H1 (cell line): ENCODE measurements at regions not wholly inside any gene's neighbourhood (a gene's known extent, or its start where the extent isn't known, plus 50 kb on each side); places are given as distances from the start of the nearest gene placed in this dataset.

Experiments used
- CTCF ChIA-PET: fragments of 300-600 bp; sonication (Branson Sonifier 250); formaldehyde crosslinking; loops from one replicate; lab custom pipeline; 2021; ENCODE audit not compliant: partially characterized antibody; lab: Charles Lee
- POLR2A ChIA-PET: fragments of 300-600 bp; sonication (Branson Sonifier 250); formaldehyde crosslinking; loops from one replicate; lab custom pipeline; 2021; ENCODE audit warnings: inconsistent platforms; ENCODE audit not compliant: partially characterized antibody; lab: Charles Lee
- DNase-seq, 2 experiments: peaks; one replicate each; pipeline versions ENCODE4 v3.0.0 to v3.0.0-alpha.2; 2010 to 2022; ENCODE audit warnings: low spot score in 2 of 2, low read depth in 1 of 2, mixed read lengths in 1 of 2
- FAIRE-seq: peaks from 2 replicates; lab custom pipeline; 2011; peaks lifted over from hg19 to GRCh38; lab: Jason Lieb, UNC
- H2AFZ ChIP-seq: 2 replicates; pipeline ENCODE4 v1.8.1; 2012; ENCODE audit warnings: low read length, inconsistent platforms
- H2AK5ac ChIP-seq: 2 replicates; pipeline ENCODE4 v1.6.1; 2013; ENCODE audit warnings: low read depth, low read length
- H2BK120ac ChIP-seq: replicated peaks from 2 replicates; pipeline ENCODE3; 2013; ENCODE audit warnings: low read depth, low read length, inconsistent platforms
- H2BK12ac ChIP-seq: 2 replicates; pipeline ENCODE4 v1.6.1; 2013; ENCODE audit warnings: low read depth, low read length
- H2BK15ac ChIP-seq: 2 replicates; pipeline ENCODE4 v1.6.1; 2013; ENCODE audit warnings: low read length
- H2BK20ac ChIP-seq: 2 replicates; pipeline ENCODE4 v1.6.1; 2013; ENCODE audit warnings: low read length
- H2BK5ac ChIP-seq: 2 replicates; pipeline ENCODE4 v1.6.1; 2013; ENCODE audit warnings: low read depth, low read length
- H3K14ac ChIP-seq: 2 replicates; pipeline ENCODE4 v1.6.1; 2013; ENCODE audit warnings: inconsistent platforms; ENCODE audit not compliant: insufficient read length
- H3K18ac ChIP-seq: 2 replicates; pipeline ENCODE4 v1.6.1; 2013; ENCODE audit warnings: low read length; ENCODE audit errors: extremely low read depth
- H3K23ac ChIP-seq: 2 replicates; pipeline ENCODE4 v1.6.1; 2013; ENCODE audit warnings: inconsistent platforms; ENCODE audit not compliant: insufficient read length
- H3K23me2 ChIP-seq: 2 replicates; pipeline ENCODE4 v1.6.1; 2013; ENCODE audit warnings: low read depth, low read length
- H3K27ac ChIP-seq: 2 replicates; pipeline ENCODE4 v1.6.1; 2011; ENCODE audit warnings: low read depth, low read length, inconsistent platforms
- H3K27me3 ChIP-seq, 4 experiments: replicated peaks in 1 of 4; 1 replicate in 1 of 4; 2 replicates in 3 of 4; pipeline versions ENCODE4 v1.6.1 to v1.8.1; 2011 to 2013; ENCODE audit warnings: low read length in 3 of 4, mild to moderate bottlenecking in 3 of 4, inconsistent platforms in 2 of 4, mixed read lengths in 2 of 4, moderate library complexity in 1 of 4; ENCODE audit not compliant: control insufficient read depth in 3 of 4, insufficient read depth in 3 of 4; ENCODE audit errors: extremely low read depth in 1 of 4
- H3K36me3 ChIP-seq, 4 experiments: 2 replicates each; pipeline versions ENCODE4 v1.6.1 to v1.8.1; 2011 to 2013; ENCODE audit warnings: mild to moderate bottlenecking in 4 of 4, low read length in 3 of 4, moderate library complexity in 2 of 4, control low read depth in 1 of 4, inconsistent platforms in 1 of 4; ENCODE audit not compliant: insufficient read depth in 4 of 4, control insufficient read depth in 2 of 4
- H3K4ac ChIP-seq: replicated peaks from 2 replicates; pipeline ENCODE3; 2013; ENCODE audit warnings: low read length, low read depth, mixed read lengths, inconsistent platforms; ENCODE audit not compliant: insufficient read length
- H3K4me1 ChIP-seq, 4 experiments: replicated peaks in 1 of 4; 1 replicate in 1 of 4; 2 replicates in 3 of 4; pipeline versions ENCODE4 v1.6.1 to v1.8.1; 2011 to 2013; ENCODE audit warnings: low read length in 3 of 4, inconsistent platforms in 2 of 4, mixed read lengths in 1 of 4; ENCODE audit not compliant: insufficient read depth in 4 of 4, control insufficient read depth in 3 of 4
- H3K4me2 ChIP-seq, 2 experiments: 2 replicates each; pipeline versions ENCODE4 v1.6.1 to v1.8.1; 2011 to 2013; ENCODE audit warnings: low read depth in 2 of 2, low read length in 2 of 2, control low read depth in 1 of 2, inconsistent platforms in 1 of 2, mild to moderate bottlenecking in 1 of 2; ENCODE audit not compliant: insufficient read depth in 1 of 2
- H3K4me3 ChIP-seq, 4 experiments: fragments of 200-600, 300-600 bp in 1 of 4; sonication (generic), shearing (Covaris generic), sonication (Bioruptor Twin) in 1 of 4; 2 replicates each; pipeline versions ENCODE4 v1.5.1 to v1.8.1; 2011 to 2016; ENCODE audit warnings: low read length in 4 of 4, low read depth in 3 of 4, control low read depth in 2 of 4, inconsistent platforms in 2 of 4, mild to moderate bottlenecking in 2 of 4, mixed read lengths in 1 of 4, moderate library complexity in 1 of 4; ENCODE audit not compliant: insufficient read depth in 2 of 4; ENCODE audit errors: extremely low read depth in 1 of 4
- H3K56ac ChIP-seq: replicated peaks from 2 replicates; pipeline ENCODE3; 2013; ENCODE audit warnings: low read depth, mild to moderate bottlenecking, mixed read lengths, low read length, inconsistent platforms; ENCODE audit not compliant: insufficient read length
- H3K79me1 ChIP-seq: 2 replicates; pipeline ENCODE4 v1.6.1; 2013; ENCODE audit warnings: low read depth, low read length, control low read depth
- H3K79me2 ChIP-seq, 2 experiments: 2 replicates each; pipeline versions ENCODE4 v1.6.1 to v1.8.1; 2012 to 2013; ENCODE audit warnings: low read length in 2 of 2, mild to moderate bottlenecking in 2 of 2, inconsistent platforms in 1 of 2; ENCODE audit not compliant: insufficient read depth in 2 of 2, control insufficient read depth in 1 of 2
- H3K9ac ChIP-seq, 4 experiments: replicated peaks in 1 of 4; 1 replicate in 1 of 4; 2 replicates in 3 of 4; pipeline versions ENCODE4 v1.6.1 to v1.8.1; 2011 to 2013; ENCODE audit warnings: low read depth in 3 of 4, low read length in 3 of 4, control low read depth in 2 of 4, mild to moderate bottlenecking in 2 of 4, moderate library complexity in 2 of 4, inconsistent platforms in 1 of 4; ENCODE audit errors: extremely low read depth in 1 of 4
- H3K9me3 ChIP-seq, 2 experiments: 2 replicates each; pipeline versions ENCODE4 v1.6.1 to v1.8.1; 2012 to 2013; ENCODE audit warnings: mild to moderate bottlenecking in 2 of 2, moderate library complexity in 2 of 2, control low read depth in 1 of 2, inconsistent platforms in 1 of 2, low read depth in 1 of 2, low read length in 1 of 2, mixed read lengths in 1 of 2; ENCODE audit not compliant: insufficient read depth in 2 of 2
- H4K20me1 ChIP-seq, 2 experiments: replicated peaks in 1 of 2; 2 replicates each; pipeline versions ENCODE3 to v1.8.1; 2011 to 2013; ENCODE audit warnings: inconsistent platforms in 2 of 2, low read length in 2 of 2, mild to moderate bottlenecking in 1 of 2; ENCODE audit not compliant: insufficient read depth in 2 of 2, control insufficient read depth in 1 of 2
- H4K5ac ChIP-seq: 2 replicates; pipeline ENCODE4 v1.6.1; 2013; ENCODE audit warnings: low read length, low read depth, mixed read lengths, inconsistent platforms; ENCODE audit not compliant: insufficient read length
- H4K8ac ChIP-seq: 2 replicates; pipeline ENCODE4 v1.8.0; 2013; ENCODE audit warnings: mild to moderate bottlenecking, moderate library complexity, low read length, inconsistent platforms; ENCODE audit not compliant: insufficient read depth; ENCODE audit errors: extremely low read depth
- H4K91ac ChIP-seq: replicated peaks from 2 replicates; pipeline ENCODE3; 2013; ENCODE audit warnings: low read length, mixed read lengths, inconsistent platforms; ENCODE audit not compliant: insufficient read length
- BCL11A ChIP-seq, 2 experiments: IDR thresholded peaks; one replicate each; pipeline ENCODE4 v1.6.1; 2011; ENCODE audit warnings: low read depth in 2 of 2, low read length in 2 of 2, mild to moderate bottlenecking in 2 of 2
- CBX8 ChIP-seq: fragments of 300-800, 300-1000 bp; sonication (generic); IDR thresholded peaks from 2 replicates; pipeline ENCODE4 v1.7.1; 2016; ENCODE audit warnings: low read depth, low read length, borderline replicate concordance
- HDAC2 ChIP-seq, 2 experiments: fragments of 300-600 bp in 1 of 2; sonication (generic) in 1 of 2; IDR thresholded peaks; 2 replicates each; pipeline ENCODE4 v1.6.1; 2011 to 2012; ENCODE audit warnings: low read depth in 2 of 2, low read length in 2 of 2, mild to moderate bottlenecking in 2 of 2, moderate library complexity in 2 of 2, borderline replicate concordance in 1 of 2, inconsistent platforms in 1 of 2
- HDAC6 ChIP-seq: IDR thresholded peaks from one replicate; pipeline ENCODE4 v1.7.1; 2012; ENCODE audit warnings: low read depth, mild to moderate bottlenecking, inconsistent platforms, low read length, moderate library complexity
- JUN ChIP-seq: IDR thresholded peaks from 2 replicates; pipeline ENCODE4 v1.6.1; 2011; ENCODE audit warnings: low read depth, mild to moderate bottlenecking, improper control_type of control experiment, low read length
- KDM5A ChIP-seq: fragments of 200-600 bp; IDR thresholded peaks from 2 replicates; pipeline ENCODE4 v1.7.1; 2012; ENCODE audit warnings: mild to moderate bottlenecking, low read length, inconsistent platforms, mixed read lengths
- NRF1 ChIP-seq: IDR thresholded peaks from 2 replicates; pipeline ENCODE4 v1.6.1; 2011; ENCODE audit warnings: mild to moderate bottlenecking, low read depth, low read length, improper control_type of control experiment
- PHF8 ChIP-seq: fragments of 200-600 bp; sonication (generic); conservative IDR thresholded peaks from 2 replicates; pipeline ENCODE4 v1.7.1; 2012; ENCODE audit warnings: low read depth, mild to moderate bottlenecking, inconsistent platforms, low read length, moderate library complexity
- POLR2A ChIP-seq, 2 experiments: IDR thresholded peaks; 1 replicate in 1 of 2; 2 replicates in 1 of 2; pipeline ENCODE4 v1.6.1; 2011; ENCODE audit warnings: low read depth in 2 of 2, low read length in 2 of 2, mild to moderate bottlenecking in 2 of 2; ENCODE audit errors: control extremely low read depth in 1 of 2
- RFX5 ChIP-seq: IDR thresholded peaks from 2 replicates; pipeline ENCODE4 v1.6.1; 2011; ENCODE audit warnings: low read depth, low read length, improper control_type of control experiment, borderline replicate concordance
- SAP30 ChIP-seq: fragments of 300-600 bp; sonication (generic); IDR thresholded peaks from 2 replicates; pipeline ENCODE4 v1.7.1; 2012; ENCODE audit warnings: low read length, moderate library complexity, mild to moderate bottlenecking, inconsistent platforms; ENCODE audit not compliant: insufficient read depth, insufficient replicate concordance
- SIX5 ChIP-seq: IDR thresholded peaks from 2 replicates; pipeline ENCODE4 v1.6.1; 2011; ENCODE audit warnings: mild to moderate bottlenecking, low read depth, low read length
- SP4 ChIP-seq: IDR thresholded peaks from 2 replicates; pipeline ENCODE4 v1.6.1; 2012; ENCODE audit warnings: low read length, inconsistent platforms
- TAF1 ChIP-seq: IDR thresholded peaks from 2 replicates; pipeline ENCODE4 v1.6.1; 2011; ENCODE audit warnings: mild to moderate bottlenecking, low read depth, low read length
- USF2 ChIP-seq: IDR thresholded peaks from 2 replicates; pipeline ENCODE4 v1.6.1; 2011; ENCODE audit warnings: low read length, improper control_type of control experiment
- YY1 ChIP-seq: IDR thresholded peaks from 2 replicates; pipeline ENCODE4 v1.6.1; 2011; ENCODE audit warnings: low read depth, mild to moderate bottlenecking, low read length

- H2BK20ac ChIP-seq = no peak overlapping the region
- no peaks in the 10 kb centered on the region for H3K23me2 ChIP-seq
- no peaks in the 10 kb centered on the region for H3K4me1 ChIP-seq
- no peak overlapping the region for H2BK120ac ChIP-seq
- no peak overlapping the region for H4K5ac ChIP-seq
- no peak overlapping the region for H3K4ac ChIP-seq
- no peak for TF ChIP-seq YY1
- TF ChIP-seq SIX5 = no peak
- no peak for TF ChIP-seq NRF1
- no peak for TF ChIP-seq SP4
- no peak for TF ChIP-seq PHF8
- TF ChIP-seq TAF1 = no peak
- no peak for TF ChIP-seq USF2
- TF ChIP-seq POLR2A (IDR thresholded peaks at IDR 0.05; ENCODE audit: control extremely low read depth in 1 of 2, low read depth in 2 of 2, low read length in 2 of 2) = no peak
- TF ChIP-seq HDAC2 (IDR thresholded peaks at IDR 0.05; ENCODE audit: borderline replicate concordance in 1 of 2, low read depth in 2 of 2, low read length in 2 of 2) = no peak
- TF ChIP-seq SAP30 = no peak
- no peak for TF ChIP-seq RFX5
- no peak for TF ChIP-seq CBX8
- no peak for TF ChIP-seq JUN
- TF ChIP-seq BCL11A (IDR thresholded peaks at IDR 0.05; ENCODE audit: low read depth in 2 of 2, low read length in 2 of 2) = no peak
- no peak for TF ChIP-seq HDAC6
- no peak for TF ChIP-seq KDM5A
- no peaks in the 10 kb centered on the region for H3K36me3 ChIP-seq
- no peak overlapping the region for H3K18ac ChIP-seq
- H3K27me3 ChIP-seq = no peaks in the 10 kb centered on the region
- H2AK5ac ChIP-seq = no peak overlapping the region
- H4K20me1 ChIP-seq = no peaks in the 10 kb centered on the region
- no peaks in the 10 kb centered on the region for H3K9me3 ChIP-seq
- H3K79me2 ChIP-seq = no peaks in the 10 kb centered on the region
- H3K56ac ChIP-seq = no peak overlapping the region
- H3K79me1 ChIP-seq = no peaks in the 10 kb centered on the region
- H2BK12ac ChIP-seq = no peak overlapping the region
- no peak overlapping the region for H3K4me3 ChIP-seq
- no peak overlapping the region for H3K23ac ChIP-seq
- H3K27ac ChIP-seq = no peak overlapping the region
- no peak overlapping the region for H4K8ac ChIP-seq
- H3K14ac ChIP-seq = no peak overlapping the region
- no peak overlapping the region for H3K4me2 ChIP-seq
- DNase-seq = no peak
- no peak overlapping the region for H2BK15ac ChIP-seq
- H2BK5ac ChIP-seq = no peak overlapping the region
- H3K9ac ChIP-seq = no peak overlapping the region
- H4K91ac ChIP-seq = no peak overlapping the region
- FAIRE-seq = no peak
- no peak overlapping the region for H2AFZ ChIP-seq
- ChIA-PET CTCF (no interaction called here), POLR2A (no interaction called here)
These were observed 95.3 kb upstream of the RGPD4 start for GRCh38 chr2:107731435-107731834.
